Endothelial cell of umbilical vein (primary cell): ENCODE measurements at regions not wholly inside any gene's neighbourhood (a gene's known extent, or its start where the extent isn't known, plus 50 kb on each side); places are given as distances from the start of the nearest gene placed in this dataset.

Source experiments
- BruUV-seq: library from RNA; stranded (reverse); fragments of 400-500 nt; replicated peaks from 2 replicates; lab custom pipeline; 2021; lab: Mats Ljungman, UMichigan
- CTCF ChIA-PET: fragments of 300-600, 350-600 bp; sonication (Branson Sonifier 250); formaldehyde crosslinking; loops from one replicate; lab custom pipeline; 2021; ENCODE audit warnings: antibody characterized with exemption, inconsistent platforms; lab: Charles Lee
- POLR2A ChIA-PET: fragments of 300-600, 350-600 bp; sonication (Branson Sonifier 250); formaldehyde crosslinking; loops from one replicate; lab custom pipeline; 2021; ENCODE audit warnings: antibody characterized with exemption, inconsistent platforms; lab: Charles Lee
- DNase-seq: peaks from one replicate; pipeline ENCODE4 v3.0.0-alpha.2; 2011; ENCODE audit warnings: low read depth, low spot score
- FAIRE-seq: peaks from 2 replicates; lab custom pipeline; 2011; peaks lifted over from hg19 to GRCh38; lab: Jason Lieb, UNC
- H2AFZ ChIP-seq: 2 replicates; pipeline ENCODE4 v1.6.0; 2012; ENCODE audit warnings: low read depth, low read length, control low read depth, inconsistent platforms
- H3K27ac ChIP-seq: 2 replicates; pipeline ENCODE4 v1.5.1; 2011; ENCODE audit warnings: low read depth, mild to moderate bottlenecking, control low read depth, low read length, moderate library complexity; ENCODE audit not compliant: insufficient read depth
- H3K27me3 ChIP-seq, 2 experiments: 2 replicates each; pipeline versions ENCODE4 v1.6.0 to v1.6.1; 2011; ENCODE audit warnings: low read length in 2 of 2, mixed read lengths in 1 of 2; ENCODE audit not compliant: control insufficient read depth in 2 of 2, insufficient read depth in 2 of 2
- H3K36me3 ChIP-seq, 2 experiments: 2 replicates in 1 of 2; 3 replicates in 1 of 2; pipeline ENCODE4 v1.5.1; 2011; ENCODE audit warnings: low read length in 2 of 2, mild to moderate bottlenecking in 1 of 2, moderate library complexity in 1 of 2; ENCODE audit not compliant: control insufficient read depth in 2 of 2, insufficient read depth in 2 of 2; ENCODE audit errors: extremely low read depth in 1 of 2
- H3K4me1 ChIP-seq: 3 replicates; pipeline ENCODE4 v1.5.1; 2011; ENCODE audit warnings: mild to moderate bottlenecking, low read length; ENCODE audit not compliant: control insufficient read depth, insufficient read depth; ENCODE audit errors: extremely low read depth
- H3K4me2 ChIP-seq: 2 replicates; pipeline ENCODE4 v1.6.1; 2011; ENCODE audit warnings: low read length, control low read depth, mixed read lengths; ENCODE audit not compliant: insufficient read depth
- H3K4me3 ChIP-seq, 3 experiments: fragments of 200-600 bp in 1 of 3; sonication (generic), shearing (Covaris generic) in 1 of 3; replicated peaks in 1 of 3; 2 replicates each; pipeline ENCODE4 v1.5.1; 2011 to 2016; ENCODE audit warnings: control low read depth in 3 of 3, low read length in 3 of 3, mild to moderate bottlenecking in 2 of 3, inconsistent platforms in 1 of 3, low read depth in 1 of 3, moderate library complexity in 1 of 3; ENCODE audit not compliant: insufficient read depth in 1 of 3
- H3K79me2 ChIP-seq: 2 replicates; pipeline ENCODE4 v1.6.0; 2012; ENCODE audit warnings: low read length, inconsistent platforms; ENCODE audit not compliant: control insufficient read depth, insufficient read depth
- H3K9ac ChIP-seq: replicated peaks from 2 replicates; pipeline ENCODE3; 2011; ENCODE audit warnings: low read length, control low read depth; ENCODE audit not compliant: insufficient read depth; ENCODE audit errors: extremely low read depth
- H3K9me1 ChIP-seq: replicated peaks from 3 replicates; pipeline ENCODE4 v1.6.0; 2011; ENCODE audit warnings: mild to moderate bottlenecking, low read length; ENCODE audit not compliant: control insufficient read depth, insufficient read depth; ENCODE audit errors: extremely low read depth
- H3K9me3 ChIP-seq: replicated peaks from 2 replicates; pipeline ENCODE4 v1.5.1; 2012; ENCODE audit warnings: low read length, inconsistent platforms; ENCODE audit not compliant: control insufficient read depth, insufficient read depth
- H4K20me1 ChIP-seq: replicated peaks from 2 replicates; pipeline ENCODE3; 2011; ENCODE audit warnings: mild to moderate bottlenecking, low read length; ENCODE audit not compliant: control insufficient read depth, insufficient read depth; ENCODE audit errors: extremely low read depth
- CTCF ChIP-seq, 2 donors: IDR thresholded peaks; 1 replicate in 1 of 2; 2 replicates in 1 of 2; pipeline ENCODE4 v1.5.1; 2011; ENCODE audit warnings: low read length in 2 of 2, mild to moderate bottlenecking in 2 of 2, moderate library complexity in 2 of 2, control low read depth in 1 of 2, inconsistent platforms in 1 of 2, low read depth in 1 of 2; ENCODE audit not compliant: insufficient read depth in 1 of 2; ENCODE audit errors: extremely low read depth in 1 of 2
- EZH2 ChIP-seq: IDR thresholded peaks from 2 replicates; pipeline ENCODE4 v1.6.1; 2012; ENCODE audit warnings: borderline replicate concordance, low read depth, mild to moderate bottlenecking, moderate library complexity, low read length, inconsistent platforms; ENCODE audit not compliant: severe bottlenecking
- FOS ChIP-seq: IDR thresholded peaks from 2 replicates; pipeline ENCODE4 v1.6.1; 2011; ENCODE audit warnings: mild to moderate bottlenecking, low read length, moderate library complexity, borderline replicate concordance; ENCODE audit not compliant: insufficient read depth
- GATA2 ChIP-seq: IDR thresholded peaks from 2 replicates; pipeline ENCODE4 v1.7.0; 2011; ENCODE audit warnings: low read depth, mild to moderate bottlenecking, moderate library complexity, mixed read lengths, low read length; ENCODE audit not compliant: insufficient read length, insufficient read depth
- JUN ChIP-seq: IDR thresholded peaks from 2 replicates; pipeline ENCODE4 v1.6.1; 2011; ENCODE audit warnings: borderline replicate concordance, low read depth; ENCODE audit not compliant: insufficient read length, insufficient read depth
- MAX ChIP-seq: IDR thresholded peaks from 2 replicates; pipeline ENCODE4 v1.6.1; 2011; ENCODE audit not compliant: insufficient read depth, insufficient read length
- MYC ChIP-seq: IDR thresholded peaks from one replicate; pipeline ENCODE4 v1.6.1; 2011; ENCODE audit warnings: mild to moderate bottlenecking, low read depth, low read length
- POLR2A ChIP-seq: IDR thresholded peaks from 2 replicates; pipeline ENCODE4 v1.6.1; 2012; ENCODE audit warnings: low read depth, mild to moderate bottlenecking, control low read depth, low read length
- dilution Hi-C: fragments of 300-500 bp; cut with MboI; formaldehyde crosslinking; loops from one replicate; pipeline ENCODE4 v1.15.0; 2019; ENCODE audit warnings: low sequenced_read_pairs; ENCODE audit not compliant: extremely low pct_ligation_motif_present
- intact Hi-C: fragments of 100-400 bp; cut with micrococcal nuclease; formaldehyde crosslinking; loops from one replicate; pipeline ENCODE4 v1.10.0; 2022

GRCh38 chr6:144919560-144919959 is 634.4 kb downstream of the UTRN start:
- intact Hi-C loops = no loop called here
- DNase-seq = no peak
- H3K9me1 ChIP-seq = no peaks in the 10 kb centered on the region
- H4K20me1 ChIP-seq = no peaks in the 10 kb centered on the region
- H3K4me3 ChIP-seq = no peak overlapping the region
- CTCF ChIA-PET = no interaction called here
- no TSS peak for BruUV-seq
- H2AFZ ChIP-seq = no peak overlapping the region
- H3K9me3 ChIP-seq = no peaks in the 10 kb centered on the region
- dilution Hi-C loops = no loop called here
- no peak overlapping the region for H3K27ac ChIP-seq
- H3K27me3 ChIP-seq = peaks cover 0 to 1% of the 10 kb centered on the region in 2 experiments
- FAIRE-seq = no peak
- no peaks in the 10 kb centered on the region for H3K36me3 ChIP-seq
- TF ChIP-seq GATA2 (no peak), MYC (no peak), JUN (no peak), EZH2 (no peak), FOS (no peak), CTCF (IDR thresholded peaks at IDR 0.05; ENCODE audit: extremely low read depth in 1 of 2, insufficient read depth in 1 of 2, low read depth in 1 of 2, low read length in 2 of 2) (no peak), MAX (no peak), POLR2A (no peak)
- no peaks in the 10 kb centered on the region for H3K4me1 ChIP-seq
- H3K79me2 ChIP-seq = no peaks in the 10 kb centered on the region
- no peak overlapping the region for H3K4me2 ChIP-seq
- POLR2A ChIA-PET = no interaction called here
- H3K9ac ChIP-seq = no peak overlapping the region
